ENCODE measurements at regions not wholly inside any gene's neighbourhood (a gene's known extent, or its start where the extent isn't known, plus 50 kb on each side); places are given as distances from the start of the nearest gene placed in this dataset.

DNA sequence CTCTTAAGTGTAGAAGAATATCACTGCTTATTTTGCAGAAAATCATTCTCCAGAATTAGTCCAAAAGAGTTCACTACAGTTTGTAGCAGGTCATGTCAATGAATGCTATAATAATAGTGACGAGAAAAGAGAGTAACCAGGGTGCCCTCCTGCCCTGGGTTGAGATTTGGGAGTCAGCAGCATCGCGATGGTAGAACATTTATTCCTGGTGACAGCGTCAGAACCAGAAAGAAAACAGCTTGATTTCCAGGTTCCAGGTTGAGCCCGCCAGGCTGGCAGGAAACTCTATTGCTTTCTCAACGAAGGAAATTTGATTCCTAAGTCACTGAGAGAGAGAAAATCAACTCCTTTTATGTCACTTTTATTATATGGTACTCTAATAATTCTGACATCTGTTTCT is 550.3 kb downstream of the QKI start:
- Histone ChIP-seq H3K36me3 (ENCODE audit: low read length) (no peaks in the 10 kb centered on the region), H3F3A (ENCODE audit: insufficient read depth) (no peaks in the 10 kb centered on the region), H3K79me2 (ENCODE audit: insufficient read depth, low read length) (no peaks in the 10 kb centered on the region), H3K27me3 (ENCODE audit: low read length) (no peaks in the 10 kb centered on the region), H2AFZ (ENCODE audit: low read depth, low read length, severe bottlenecking) (no peak overlapping the region), H3K4me2 (ENCODE audit: low read depth, low read length, poor library complexity, severe bottlenecking) (no peak overlapping the region), H3K27ac (ENCODE audit: low read depth, low read length) (no peak overlapping the region), H4K20me1 (ENCODE audit: low read depth, low read length) (no peaks in the 10 kb centered on the region), H3K9me3 (ENCODE audit: insufficient read depth, low read length) (no peaks in the 10 kb centered on the region), H3K4me3 (ENCODE audit: insufficient read depth, low read length, poor library complexity, severe bottlenecking) (no peak overlapping the region), H3K9ac (ENCODE audit: low read length) (no peak overlapping the region), H3K9me2 (replicated peaks; ENCODE audit: insufficient read depth, low read length) (no peaks in the 10 kb centered on the region)
- TF ChIP-seq, protein P1, sequence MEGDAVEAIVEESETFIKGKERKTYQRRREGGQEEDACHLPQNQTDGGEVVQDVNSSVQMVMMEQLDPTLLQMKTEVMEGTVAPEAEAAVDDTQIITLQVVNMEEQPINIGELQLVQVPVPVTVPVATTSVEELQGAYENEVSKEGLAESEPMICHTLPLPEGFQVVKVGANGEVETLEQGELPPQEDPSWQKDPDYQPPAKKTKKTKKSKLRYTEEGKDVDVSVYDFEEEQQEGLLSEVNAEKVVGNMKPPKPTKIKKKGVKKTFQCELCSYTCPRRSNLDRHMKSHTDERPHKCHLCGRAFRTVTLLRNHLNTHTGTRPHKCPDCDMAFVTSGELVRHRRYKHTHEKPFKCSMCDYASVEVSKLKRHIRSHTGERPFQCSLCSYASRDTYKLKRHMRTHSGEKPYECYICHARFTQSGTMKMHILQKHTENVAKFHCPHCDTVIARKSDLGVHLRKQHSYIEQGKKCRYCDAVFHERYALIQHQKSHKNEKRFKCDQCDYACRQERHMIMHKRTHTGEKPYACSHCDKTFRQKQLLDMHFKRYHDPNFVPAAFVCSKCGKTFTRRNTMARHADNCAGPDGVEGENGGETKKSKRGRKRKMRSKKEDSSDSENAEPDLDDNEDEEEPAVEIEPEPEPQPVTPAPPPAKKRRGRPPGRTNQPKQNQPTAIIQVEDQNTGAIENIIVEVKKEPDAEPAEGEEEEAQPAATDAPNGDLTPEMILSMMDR (IDR thresholded peaks at IDR 0.05; ENCODE audit: insufficient read depth, low read length, poor library complexity, severe bottlenecking): no peak
- no peak for TF ChIP-seq EZH2phosphoT487 (conservative IDR thresholded peaks at IDR 0.05; ENCODE audit: low read length)

DNA sequence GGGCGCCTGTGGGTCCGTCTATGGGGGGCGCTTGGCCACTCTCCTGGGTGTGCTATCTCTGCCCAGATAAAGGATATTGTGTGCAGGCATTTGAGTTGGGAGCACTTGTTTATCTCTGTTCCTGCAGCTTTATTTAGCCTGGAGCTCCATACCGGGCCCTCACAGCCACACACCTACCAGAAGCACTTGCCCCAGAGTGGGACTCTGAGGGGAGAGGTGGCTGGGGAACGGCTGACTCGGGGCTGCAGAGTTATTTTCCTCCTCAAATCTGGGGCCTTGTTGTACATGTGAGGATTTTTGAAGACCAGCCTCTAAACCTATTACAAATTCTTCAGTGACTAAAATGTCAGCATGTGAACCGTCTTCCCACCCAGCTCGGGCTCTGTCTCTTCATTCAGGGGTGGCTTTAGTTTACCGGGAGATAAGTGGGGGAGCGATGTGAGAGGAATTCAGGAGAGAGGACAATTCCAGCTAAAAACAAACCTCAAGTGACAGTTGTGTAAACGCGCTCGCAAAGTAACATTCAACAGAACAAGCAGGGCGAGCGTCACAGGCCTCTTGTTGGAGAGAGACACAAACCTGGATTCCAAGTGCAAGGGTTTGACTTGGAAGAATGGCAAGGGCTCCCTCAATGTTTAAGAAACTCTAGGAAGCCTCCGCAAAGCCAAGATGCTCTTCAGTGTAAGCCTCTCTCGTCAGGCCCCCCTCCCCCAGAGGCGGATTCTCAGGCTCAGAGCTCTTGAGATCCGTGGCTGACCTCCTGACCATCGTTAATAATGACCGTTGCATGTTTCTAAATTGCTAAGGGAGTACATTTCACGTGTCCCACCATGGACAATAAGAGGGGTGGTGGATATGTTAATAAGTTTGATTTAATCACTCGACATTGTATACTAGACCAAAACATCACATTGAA is 548.9 kb downstream of the QKI start:
- Histone ChIP-seq H4K20me1 (ENCODE audit: low read depth, low read length) (no peaks in the 10 kb centered on the region), H3K27ac (ENCODE audit: low read depth, low read length) (no peak overlapping the region), H3K9me2 (replicated peaks; ENCODE audit: insufficient read depth, low read length) (no peaks in the 10 kb centered on the region), H3F3A (ENCODE audit: insufficient read depth) (no peaks in the 10 kb centered on the region), H3K36me3 (ENCODE audit: low read length) (no peaks in the 10 kb centered on the region), H2AFZ (ENCODE audit: low read depth, low read length, severe bottlenecking) (no peak overlapping the region), H3K4me3 (ENCODE audit: insufficient read depth, low read length, poor library complexity, severe bottlenecking) (no peak overlapping the region), H3K4me2 (ENCODE audit: low read depth, low read length, poor library complexity, severe bottlenecking) (no peak overlapping the region), H3K9ac (ENCODE audit: low read length) (no peak overlapping the region), H3K9me3 (ENCODE audit: insufficient read depth, low read length) (no peaks in the 10 kb centered on the region), H3K27me3 (ENCODE audit: low read length) (no peaks in the 10 kb centered on the region), H3K79me2 (ENCODE audit: insufficient read depth, low read length) (no peaks in the 10 kb centered on the region)
- TF ChIP-seq, protein P1 (IDR thresholded peaks at IDR 0.05; ENCODE audit: insufficient read depth, low read length, poor library complexity, severe bottlenecking): no peak
- no peak for TF ChIP-seq EZH2phosphoT487 (conservative IDR thresholded peaks at IDR 0.05; ENCODE audit: low read length)

DNA sequence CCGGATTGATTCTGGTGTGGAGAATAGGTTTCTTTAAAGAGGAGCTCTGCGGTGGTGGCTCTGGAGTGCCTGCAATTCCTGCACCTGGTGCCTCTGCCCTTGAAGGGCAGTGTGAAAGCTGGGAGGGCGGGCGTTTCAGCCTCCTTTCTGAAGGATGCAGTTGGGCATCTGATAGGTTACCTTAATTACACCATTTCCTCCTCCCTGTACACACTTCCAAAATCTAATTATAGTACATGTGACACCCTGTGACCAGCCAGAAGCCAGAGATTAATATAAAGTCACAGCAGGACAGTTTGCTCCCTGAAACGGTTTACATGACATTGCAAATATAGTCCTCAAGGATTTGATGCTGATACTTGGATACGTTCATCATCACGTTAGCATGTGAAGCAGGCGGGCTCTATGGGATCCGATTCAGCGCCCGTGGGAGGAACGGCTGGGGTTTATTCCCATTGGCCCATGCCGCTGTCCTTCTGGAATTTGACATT is 548.2 kb downstream of the QKI start:
- Histone ChIP-seq H3K79me2 (ENCODE audit: insufficient read depth, low read length) (no peaks in the 10 kb centered on the region), H3K9ac (ENCODE audit: low read length) (no peak overlapping the region)
- no peak for TF ChIP-seq EZH2phosphoT487 (conservative IDR thresholded peaks at IDR 0.05; ENCODE audit: low read length)
- TF ChIP-seq, protein P1 (IDR thresholded peaks at IDR 0.05; ENCODE audit: insufficient read depth, low read length, poor library complexity, severe bottlenecking): no peak

More for the DNA sequence above, 548.2 kb downstream of the QKI start:
- Histone ChIP-seq H3K36me3 (ENCODE audit: low read length) (no peaks in the 10 kb centered on the region), H3K4me3 (ENCODE audit: insufficient read depth, low read length, poor library complexity, severe bottlenecking) (no peak overlapping the region), H3K9me2 (replicated peaks; ENCODE audit: insufficient read depth, low read length) (no peaks in the 10 kb centered on the region), H3F3A (ENCODE audit: insufficient read depth) (no peaks in the 10 kb centered on the region), H3K27me3 (ENCODE audit: low read length) (no peaks in the 10 kb centered on the region), H3K27ac (ENCODE audit: low read depth, low read length) (no peak overlapping the region), H3K9me3 (ENCODE audit: insufficient read depth, low read length) (no peaks in the 10 kb centered on the region), H2AFZ (ENCODE audit: low read depth, low read length, severe bottlenecking) (no peak overlapping the region), H4K20me1 (ENCODE audit: low read depth, low read length) (no peaks in the 10 kb centered on the region), H3K4me2 (ENCODE audit: low read depth, low read length, poor library complexity, severe bottlenecking) (no peak overlapping the region)
